ENCODE measurements at regions not wholly inside any gene's neighbourhood (a gene's known extent, or its start where the extent isn't known, plus 50 kb on each side); places are given as distances from the start of the nearest gene placed in this dataset.

GRCh38 chr21:16291296-16291695 is 561.5 kb downstream of the USP25 start:
- no peak for ATAC-seq
- DNase-seq = no peak
- Histone ChIP-seq H3K27ac (no peak overlapping the region), H3K27me3 (no peaks in the 10 kb centered on the region), H3K9me3 (no peaks in the 10 kb centered on the region), H3K4me3 (no peak overlapping the region), H3K36me3 (no peaks in the 10 kb centered on the region), H3K4me1 (no peaks in the 10 kb centered on the region)
- intact Hi-C loops (cut with DNase I) = no loop called here
- TF ChIP-seq CTCF (IDR thresholded peaks at IDR 0.05) = no peak

DNA sequence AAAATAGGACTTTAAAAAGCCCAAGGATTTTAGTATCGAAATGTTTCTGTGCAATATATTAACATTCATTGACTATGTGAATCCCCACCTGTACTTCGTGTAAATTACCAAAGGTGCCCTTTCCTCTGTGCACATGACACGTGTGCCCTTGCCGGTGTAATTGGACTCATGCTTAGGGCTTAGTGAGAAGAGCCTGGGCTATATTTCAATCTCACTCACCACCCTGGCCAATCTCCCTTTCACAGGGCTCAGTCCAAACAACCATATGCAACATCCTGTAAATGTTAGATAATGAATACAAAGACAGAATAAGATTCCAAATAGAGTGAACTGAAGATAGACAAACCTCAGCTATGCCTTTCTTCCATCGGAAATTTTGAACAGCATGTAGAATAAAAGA is 564.3 kb downstream of the USP25 start:
- TF ChIP-seq CTCF (IDR thresholded peaks at IDR 0.05) = no peak
- Histone ChIP-seq H3K27me3 (no peaks in the 10 kb centered on the region), H3K27ac (no peak overlapping the region), H3K36me3 (no peaks in the 10 kb centered on the region), H3K4me3 (no peak overlapping the region), H3K9me3 (no peaks in the 10 kb centered on the region), H3K4me1 (no peaks in the 10 kb centered on the region)
- DNase-seq (no peak), ATAC-seq (no peak)
- intact Hi-C loops (cut with DNase I) = no loop called here

GRCh38 chr21:16302851-16303282 is 573.1 kb downstream of the USP25 start:
- intact Hi-C loops (cut with DNase I) = no loop called here
- H3K27me3 ChIP-seq = no peaks in the 10 kb centered on the region
- ATAC-seq (peak; percentile 48), DNase-seq (no peak)
- no peaks in the 10 kb centered on the region for H3K9me3 ChIP-seq
- TF ChIP-seq CTCF (IDR thresholded peaks at IDR 0.05) = no peak
- H3K27ac ChIP-seq = peak overlapping the region; percentile 47
- no peaks in the 10 kb centered on the region for H3K36me3 ChIP-seq
- H3K4me3 ChIP-seq = no peak overlapping the region
- H3K4me1 ChIP-seq = no peaks in the 10 kb centered on the region

DNA sequence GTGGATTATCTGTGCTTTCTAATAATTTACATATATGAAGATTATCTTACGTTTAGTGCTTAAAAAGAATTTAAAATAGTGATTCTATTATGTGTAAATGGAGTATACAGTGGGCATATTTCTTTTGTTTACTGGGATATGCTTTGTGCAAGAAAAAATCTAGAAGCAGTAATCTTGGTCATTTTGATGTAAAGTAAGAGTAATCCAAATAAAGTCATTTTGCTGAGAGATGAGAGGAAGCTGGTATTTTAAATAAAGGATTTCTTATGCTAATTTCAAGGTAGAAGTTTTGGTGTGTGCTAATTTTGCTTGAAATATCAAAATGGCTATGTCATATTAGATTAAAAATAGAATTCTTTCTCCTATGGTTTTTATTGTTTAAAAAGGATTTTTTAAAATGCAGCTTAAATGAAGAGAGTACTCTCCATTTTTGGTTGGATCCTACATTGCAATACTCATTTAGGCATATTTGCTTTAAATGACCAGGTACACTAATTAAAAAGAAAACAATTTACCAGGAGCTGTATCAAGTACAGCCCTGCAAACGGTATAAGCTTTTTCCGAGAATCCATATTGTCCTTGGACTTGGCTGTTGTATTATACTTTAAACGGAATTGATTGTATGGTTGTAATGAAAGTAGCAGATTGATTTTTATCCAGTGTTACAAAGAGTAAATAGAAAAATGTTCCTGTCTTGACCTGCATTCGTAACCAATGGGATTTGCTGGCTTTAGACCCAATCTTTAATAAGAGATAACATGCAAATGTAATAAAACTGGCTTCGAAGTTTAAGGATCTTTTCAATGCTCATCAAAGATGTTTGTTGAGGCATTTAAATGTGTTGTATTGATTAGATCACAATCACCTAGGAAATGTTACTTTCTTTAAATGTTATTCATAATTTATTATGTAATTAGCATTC is 574.7 kb downstream of the USP25 start:
- Histone ChIP-seq H3K27me3 (no peaks in the 10 kb centered on the region), H3K27ac (no peak overlapping the region), H3K9me3 (no peaks in the 10 kb centered on the region), H3K4me3 (no peak overlapping the region), H3K4me1 (no peaks in the 10 kb centered on the region), H3K36me3 (no peaks in the 10 kb centered on the region)
- intact Hi-C loops (cut with DNase I) = no loop called here
- ATAC-seq (no peak), DNase-seq (no peak)
- no peak for TF ChIP-seq CTCF (IDR thresholded peaks at IDR 0.05)

DNA sequence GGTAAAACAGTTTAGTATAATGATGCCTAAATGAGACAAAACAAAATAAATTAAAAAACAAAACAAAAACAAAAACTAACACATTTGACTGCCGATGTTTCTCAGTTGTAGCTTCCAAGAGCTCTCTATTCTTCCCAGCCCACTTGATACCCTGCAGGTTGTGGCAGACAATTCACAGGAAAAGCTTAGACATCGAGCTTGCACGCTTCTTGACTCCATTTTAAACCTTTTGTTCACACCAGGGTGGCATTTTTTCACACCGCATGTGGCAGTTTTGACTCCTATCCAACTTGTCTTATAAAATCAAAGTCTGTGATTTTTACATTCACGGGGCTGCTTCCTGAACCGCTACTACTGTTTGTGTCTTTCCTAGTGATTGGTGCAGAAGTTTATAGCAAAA is 575.9 kb downstream of the USP25 start:
- no peaks in the 10 kb centered on the region for H3K4me1 ChIP-seq
- DNase-seq (no peak), ATAC-seq (no peak)
- H3K9me3 ChIP-seq = no peaks in the 10 kb centered on the region
- no peaks in the 10 kb centered on the region for H3K27me3 ChIP-seq
- TF ChIP-seq CTCF (IDR thresholded peaks at IDR 0.05) = no peak
- H3K4me3 ChIP-seq = no peak overlapping the region
- intact Hi-C loops (cut with DNase I) = no loop called here
- H3K36me3 ChIP-seq = no peaks in the 10 kb centered on the region
- peak overlapping the region; percentile 1 for H3K27ac ChIP-seq
